Activated CD4-positive, alpha-beta T cell treated with anti-CD3 and anti-CD28 coated beads, Interleukin-2, amount 10 ng/mL, durations not matched to agents 24 days and 14 days (primary cell): ENCODE measurements at regions not wholly inside any gene's neighbourhood (a gene's known extent, or its start where the extent isn't known, plus 50 kb on each side); places are given as distances from the start of the nearest gene placed in this dataset.

ENCODE experiments used
- DNase-seq: peaks from one replicate; pipeline ENCODE4 v3.0.0; 2022
- H3K27ac Mint-ChIP-seq: one replicate; pipeline ENCODE4 v1.8.0; 2022; ENCODE audit warnings: mild to moderate bottlenecking, mixed read lengths
- H3K27me3 Mint-ChIP-seq: one replicate; pipeline ENCODE4 v1.8.0; 2022; ENCODE audit warnings: mixed read lengths
- H3K36me3 Mint-ChIP-seq: one replicate; pipeline ENCODE4 v1.8.0; 2022; ENCODE audit warnings: low read depth, mild to moderate bottlenecking, mixed read lengths
- H3K4me1 Mint-ChIP-seq: one replicate; pipeline ENCODE4 v1.8.0; 2021; ENCODE audit warnings: mixed read lengths
- H3K4me3 Mint-ChIP-seq: one replicate; pipeline ENCODE4 v1.8.0; 2022; ENCODE audit warnings: mild to moderate bottlenecking, moderate library complexity, mixed read lengths
- H3K9me3 Mint-ChIP-seq: one replicate; pipeline ENCODE4 v1.8.0; 2021; ENCODE audit warnings: mixed read lengths
- intact Hi-C: fragments of 100-400 bp; cut with micrococcal nuclease; formaldehyde crosslinking; loops from one replicate; pipeline ENCODE4 v1.15.1; 2023

GRCh38 chr2:3970791-3971651 is 267.6 kb downstream of the DCDC2C start:
- H3K27me3 Mint-ChIP-seq: no peaks in the 10 kb centered on the region
- H3K27ac Mint-ChIP-seq: no peak overlapping the region
- intact Hi-C loops: no loop called here
- no peak overlapping the region for H3K4me3 Mint-ChIP-seq
- no peaks in the 10 kb centered on the region for H3K36me3 Mint-ChIP-seq
- no peak for DNase-seq
- no peaks in the 10 kb centered on the region for H3K4me1 Mint-ChIP-seq
- no peaks in the 10 kb centered on the region for H3K9me3 Mint-ChIP-seq

- H3K9me3 Mint-ChIP-seq: no peaks in the 10 kb centered on the region
- no peak for DNase-seq
- H3K27ac Mint-ChIP-seq: no peak overlapping the region
- no peak overlapping the region for H3K4me3 Mint-ChIP-seq
- no peaks in the 10 kb centered on the region for H3K27me3 Mint-ChIP-seq
- intact Hi-C loops: no loop called here
- no peaks in the 10 kb centered on the region for H3K4me1 Mint-ChIP-seq
- no peaks in the 10 kb centered on the region for H3K36me3 Mint-ChIP-seq
Observed at GRCh38 chr2:3971652-3972192, 268.3 kb downstream of the DCDC2C start.

- Mint-ChIP-seq H3K9me3 (peaks cover 3% of the 10 kb centered on the region), H3K27me3 (no peaks in the 10 kb centered on the region), H3K36me3 (no peaks in the 10 kb centered on the region), H3K4me3 (no peak overlapping the region), H3K27ac (no peak overlapping the region), H3K4me1 (no peaks in the 10 kb centered on the region)
- intact Hi-C loops: no loop called here
- DNase-seq: no peak
Observed at GRCh38 chr2:3972377-3972776, 269.0 kb downstream of the DCDC2C start.

GRCh38 chr2:3974765-3975164 is 271.4 kb downstream of the DCDC2C start:
- H3K27ac Mint-ChIP-seq: no peak overlapping the region
- DNase-seq: no peak
- intact Hi-C loops: no loop called here

GRCh38 chr2:3981446-3981987 is 278.1 kb downstream of the DCDC2C start:
- H3K4me3 Mint-ChIP-seq: no peak overlapping the region
- H3K27me3 Mint-ChIP-seq: no peaks in the 10 kb centered on the region

More at GRCh38 chr2:3974765-3975164, 271.4 kb downstream of the DCDC2C start:
- H3K4me3 Mint-ChIP-seq: no peak overlapping the region
- H3K9me3 Mint-ChIP-seq: peaks cover 3% of the 10 kb centered on the region
- H3K27me3 Mint-ChIP-seq: no peaks in the 10 kb centered on the region
- no peaks in the 10 kb centered on the region for H3K36me3 Mint-ChIP-seq
- H3K4me1 Mint-ChIP-seq: no peaks in the 10 kb centered on the region

GRCh38 chr2:3982160-3982559 is 278.8 kb downstream of the DCDC2C start:
- Mint-ChIP-seq H3K27ac (no peak overlapping the region), H3K27me3 (no peaks in the 10 kb centered on the region), H3K4me1 (no peaks in the 10 kb centered on the region), H3K4me3 (no peak overlapping the region), H3K9me3 (peaks cover 1% of the 10 kb centered on the region), H3K36me3 (no peaks in the 10 kb centered on the region)
- DNase-seq: no peak
- intact Hi-C loops: no loop called here

More at GRCh38 chr2:3981446-3981987, 278.1 kb downstream of the DCDC2C start:
- intact Hi-C loops: no loop called here
- no peak for DNase-seq
- H3K27ac Mint-ChIP-seq: no peak overlapping the region
- H3K9me3 Mint-ChIP-seq: peaks cover 3% of the 10 kb centered on the region
- no peaks in the 10 kb centered on the region for H3K4me1 Mint-ChIP-seq
- H3K36me3 Mint-ChIP-seq: no peaks in the 10 kb centered on the region

- Mint-ChIP-seq H3K27me3 (no peaks in the 10 kb centered on the region), H3K4me3 (no peak overlapping the region)
Observed at GRCh38 chr2:3986063-3986462, 282.7 kb downstream of the DCDC2C start.

GRCh38 chr2:3986530-3987258 is 283.3 kb downstream of the DCDC2C start:
- H3K4me3 Mint-ChIP-seq: no peak overlapping the region
- no peaks in the 10 kb centered on the region for H3K36me3 Mint-ChIP-seq
- H3K4me1 Mint-ChIP-seq: no peaks in the 10 kb centered on the region
- peaks cover 5% of the 10 kb centered on the region for H3K9me3 Mint-ChIP-seq
- no peaks in the 10 kb centered on the region for H3K27me3 Mint-ChIP-seq
- DNase-seq: no peak
- no peak overlapping the region for H3K27ac Mint-ChIP-seq
- intact Hi-C loops: no loop called here

More at GRCh38 chr2:3986063-3986462, 282.7 kb downstream of the DCDC2C start:
- Mint-ChIP-seq H3K36me3 (no peaks in the 10 kb centered on the region), H3K27ac (no peak overlapping the region), H3K9me3 (peaks cover 3% of the 10 kb centered on the region), H3K4me1 (no peaks in the 10 kb centered on the region)
- intact Hi-C loops: no loop called here
- no peak for DNase-seq

GRCh38 chr2:4002841-4003403 is 299.5 kb downstream of the DCDC2C start:
- Mint-ChIP-seq H3K9me3 (no peaks in the 10 kb centered on the region), H3K36me3 (no peaks in the 10 kb centered on the region), H3K4me1 (no peaks in the 10 kb centered on the region), H3K4me3 (no peak overlapping the region), H3K27me3 (no peaks in the 10 kb centered on the region), H3K27ac (no peak overlapping the region)
- intact Hi-C loops: no loop called here
- DNase-seq: no peak

- H3K27me3 Mint-ChIP-seq: no peaks in the 10 kb centered on the region
- intact Hi-C loops: no loop called here
Observed at GRCh38 chr2:4012197-4012596, 308.8 kb downstream of the DCDC2C start.

GRCh38 chr2:4018535-4018934 is 315.2 kb downstream of the DCDC2C start:
- no peak overlapping the region for H3K4me3 Mint-ChIP-seq
- H3K27me3 Mint-ChIP-seq: no peaks in the 10 kb centered on the region
- H3K27ac Mint-ChIP-seq: no peak overlapping the region
- intact Hi-C loops: no loop called here
- no peaks in the 10 kb centered on the region for H3K36me3 Mint-ChIP-seq
- no peaks in the 10 kb centered on the region for H3K4me1 Mint-ChIP-seq
- H3K9me3 Mint-ChIP-seq: no peaks in the 10 kb centered on the region
- DNase-seq: no peak

More at GRCh38 chr2:4012197-4012596, 308.8 kb downstream of the DCDC2C start:
- Mint-ChIP-seq H3K4me3 (no peak overlapping the region), H3K36me3 (no peaks in the 10 kb centered on the region), H3K27ac (no peak overlapping the region), H3K4me1 (no peaks in the 10 kb centered on the region), H3K9me3 (peaks cover 7% of the 10 kb centered on the region)
- peak; percentile 28 for DNase-seq

GRCh38 chr2:4020153-4020552 is 316.8 kb downstream of the DCDC2C start:
- Mint-ChIP-seq H3K4me1 (no peaks in the 10 kb centered on the region), H3K9me3 (no peaks in the 10 kb centered on the region), H3K27ac (no peak overlapping the region), H3K27me3 (no peaks in the 10 kb centered on the region), H3K4me3 (no peak overlapping the region), H3K36me3 (no peaks in the 10 kb centered on the region)
- intact Hi-C loops: no loop called here
- DNase-seq: no peak

GRCh38 chr2:4020649-4021048 is 317.3 kb downstream of the DCDC2C start:
- no peak for DNase-seq
- H3K27me3 Mint-ChIP-seq: no peaks in the 10 kb centered on the region
- H3K27ac Mint-ChIP-seq: no peak overlapping the region
- no peaks in the 10 kb centered on the region for H3K4me1 Mint-ChIP-seq
- no peaks in the 10 kb centered on the region for H3K36me3 Mint-ChIP-seq
- H3K9me3 Mint-ChIP-seq: no peaks in the 10 kb centered on the region
- intact Hi-C loops: no loop called here
- H3K4me3 Mint-ChIP-seq: no peak overlapping the region

GRCh38 chr2:4024605-4025004 is 321.2 kb downstream of the DCDC2C start:
- Mint-ChIP-seq H3K4me3 (no peak overlapping the region), H3K27ac (no peak overlapping the region), H3K4me1 (no peaks in the 10 kb centered on the region), H3K9me3 (no peaks in the 10 kb centered on the region), H3K27me3 (no peaks in the 10 kb centered on the region), H3K36me3 (no peaks in the 10 kb centered on the region)
- intact Hi-C loops: no loop called here
- no peak for DNase-seq
